ENCODE measurements at regions not wholly inside any gene's neighbourhood (a gene's known extent, or its start where the extent isn't known, plus 50 kb on each side); places are given as distances from the start of the nearest gene placed in this dataset.

DNA sequence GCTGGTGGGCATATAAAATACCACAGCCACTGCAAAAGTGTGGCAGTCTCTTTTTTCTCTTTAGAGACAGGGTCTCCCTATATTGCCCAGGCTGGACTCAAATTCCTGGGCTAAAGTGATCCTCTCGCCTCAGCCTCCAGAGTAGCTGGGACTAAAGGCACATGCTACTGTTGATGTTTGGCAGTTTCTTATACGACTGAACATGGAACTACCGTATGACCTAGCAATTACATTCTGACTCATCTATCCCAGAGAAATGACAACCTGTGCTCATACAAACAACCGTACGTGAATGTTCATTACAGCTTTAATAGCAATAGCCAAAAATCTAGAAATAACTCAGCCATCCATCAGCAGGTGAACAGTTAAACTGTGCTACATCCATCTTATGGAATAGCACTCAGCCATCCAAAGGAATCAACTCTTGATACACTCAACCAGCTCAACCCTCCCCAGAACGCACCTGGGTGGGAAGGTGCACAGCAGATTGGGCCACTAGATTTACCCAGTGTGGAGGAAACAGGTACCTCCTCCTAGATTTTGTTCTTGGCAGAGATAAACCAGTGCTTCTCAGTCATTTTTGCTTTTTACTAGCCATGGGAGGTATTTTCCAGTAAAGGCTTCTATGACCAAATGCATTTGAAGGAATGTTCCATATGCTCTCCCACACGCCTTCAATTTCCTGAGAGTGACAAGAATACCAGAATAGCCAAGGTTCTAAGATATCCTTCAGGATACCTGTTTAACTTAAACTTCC lies 130.5 kb downstream of the MED15 start:
- H3K27me3 ChIP-seq (ENCODE audit: control insufficient read depth, insufficient read depth, low read length): no peaks in the 10 kb centered on the region
- H3K4me3 ChIP-seq (ENCODE audit: insufficient read depth, low read depth, low read length): no peak overlapping the region
- no peaks in the 10 kb centered on the region for H3K36me3 ChIP-seq (replicated peaks; ENCODE audit: control insufficient read depth, insufficient read depth, low read length)
- DNase-seq: peak; percentile 12

DNA sequence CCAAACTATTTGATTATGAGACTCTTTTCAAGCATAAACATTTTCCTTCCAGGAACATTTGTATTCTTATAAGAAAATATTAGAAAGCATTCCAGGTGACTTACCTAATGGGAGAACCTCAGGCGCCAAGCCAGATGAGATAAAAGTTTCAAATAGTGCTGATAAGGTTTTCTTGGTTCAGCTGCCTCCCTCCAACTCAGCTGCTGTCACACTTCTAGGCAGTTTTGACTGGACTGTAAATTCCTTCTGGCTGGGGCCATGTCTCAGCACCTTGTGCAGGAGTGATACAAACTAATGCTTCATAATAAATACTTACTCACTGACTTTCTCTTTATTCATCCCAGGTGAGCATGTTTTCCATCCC lies 131.1 kb downstream of the MED15 start:
- DNase-seq: no peak
- Histone ChIP-seq H3K36me3 (replicated peaks; ENCODE audit: control insufficient read depth, insufficient read depth, low read length) (no peaks in the 10 kb centered on the region), H3K27me3 (ENCODE audit: control insufficient read depth, insufficient read depth, low read length) (no peaks in the 10 kb centered on the region), H3K4me3 (ENCODE audit: insufficient read depth, low read depth, low read length) (no peak overlapping the region)

DNA sequence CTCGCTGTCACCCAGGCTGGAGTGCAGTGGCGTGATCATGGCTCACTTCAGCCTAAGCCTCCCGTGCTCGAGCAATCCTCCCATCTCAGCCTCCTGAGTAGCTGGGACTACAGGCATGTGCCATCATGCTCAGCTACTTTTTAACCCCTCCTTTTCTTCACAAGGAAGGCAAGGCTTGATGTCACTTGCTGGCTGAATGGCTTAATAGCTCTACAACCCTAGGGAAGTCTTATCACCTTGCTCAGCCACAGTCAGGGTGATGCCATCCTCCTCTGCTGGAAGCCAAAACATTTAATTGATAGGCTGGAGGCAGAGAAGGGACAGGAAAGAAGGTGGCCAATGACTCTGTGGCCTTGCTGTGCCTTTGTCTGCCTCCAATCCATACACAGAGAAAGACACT lies 131.9 kb downstream of the MED15 start:
- Histone ChIP-seq H3K4me3 (ENCODE audit: insufficient read depth, low read depth, low read length) (no peak overlapping the region), H3K27me3 (ENCODE audit: control insufficient read depth, insufficient read depth, low read length) (no peaks in the 10 kb centered on the region), H3K36me3 (replicated peaks; ENCODE audit: control insufficient read depth, insufficient read depth, low read length) (no peaks in the 10 kb centered on the region)
- DNase-seq: no peak

DNA sequence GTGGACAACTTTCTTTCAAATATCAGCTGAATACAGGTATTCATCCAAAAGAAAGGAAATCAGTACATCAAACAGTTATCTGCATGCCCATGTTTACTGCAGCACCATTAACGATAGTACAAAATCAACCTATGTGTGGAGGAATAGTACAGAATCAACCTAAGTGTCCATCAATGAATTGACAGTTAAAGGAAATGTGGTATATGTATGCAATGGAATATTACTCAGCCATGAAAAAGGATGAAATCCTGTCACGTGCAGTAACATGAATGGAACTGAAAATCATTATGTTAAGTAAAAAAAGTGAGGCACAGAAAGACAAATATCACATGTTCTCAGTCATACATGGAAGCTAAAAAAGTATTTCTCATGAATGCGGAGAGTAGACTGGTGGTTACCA lies 132.3 kb downstream of the MED15 start:
- no peak for DNase-seq
- no peaks in the 10 kb centered on the region for H3K27me3 ChIP-seq (ENCODE audit: control insufficient read depth, insufficient read depth, low read length)
- no peak overlapping the region for H3K4me3 ChIP-seq (ENCODE audit: insufficient read depth, low read depth, low read length)
- no peaks in the 10 kb centered on the region for H3K36me3 ChIP-seq (replicated peaks; ENCODE audit: control insufficient read depth, insufficient read depth, low read length)

DNA sequence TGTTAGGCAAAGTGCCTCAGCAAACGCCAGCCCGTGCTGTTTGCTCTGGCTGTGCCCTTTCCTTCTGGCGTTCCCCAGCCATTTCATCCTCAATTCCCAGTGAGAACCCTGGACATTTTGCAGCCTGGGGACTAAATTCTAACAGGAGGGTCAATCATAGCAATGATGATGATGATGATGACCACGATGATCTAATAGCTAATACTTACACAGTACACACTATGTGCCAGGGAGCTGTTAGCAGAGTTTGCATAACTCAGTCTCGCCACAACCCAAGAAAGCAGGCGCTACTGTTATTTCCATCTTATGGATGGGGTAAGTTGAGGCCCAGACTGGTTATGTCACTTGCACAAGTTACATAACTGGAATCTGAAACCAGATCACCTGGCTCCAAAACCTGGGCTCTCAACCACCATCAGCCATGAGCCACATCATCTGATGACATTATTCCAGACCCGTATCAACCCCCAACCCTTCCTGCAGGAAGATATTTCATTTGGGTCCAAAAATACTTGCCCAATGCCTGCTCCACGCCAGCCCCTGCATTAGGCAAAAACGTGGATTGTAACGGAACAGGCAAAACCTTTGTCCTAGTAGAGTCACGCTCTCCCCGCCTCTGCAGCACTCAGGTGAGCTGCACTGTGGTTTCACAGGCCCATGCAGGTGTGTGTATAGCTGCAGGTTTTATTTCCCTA lies 132.6 kb upstream of the SERPIND1 start:
- no peak for DNase-seq
- Histone ChIP-seq H3K27me3 (ENCODE audit: control insufficient read depth, insufficient read depth, low read length) (no peaks in the 10 kb centered on the region), H3K36me3 (replicated peaks; ENCODE audit: control insufficient read depth, insufficient read depth, low read length) (no peaks in the 10 kb centered on the region), H3K4me3 (ENCODE audit: insufficient read depth, low read depth, low read length) (no peak overlapping the region)

DNA sequence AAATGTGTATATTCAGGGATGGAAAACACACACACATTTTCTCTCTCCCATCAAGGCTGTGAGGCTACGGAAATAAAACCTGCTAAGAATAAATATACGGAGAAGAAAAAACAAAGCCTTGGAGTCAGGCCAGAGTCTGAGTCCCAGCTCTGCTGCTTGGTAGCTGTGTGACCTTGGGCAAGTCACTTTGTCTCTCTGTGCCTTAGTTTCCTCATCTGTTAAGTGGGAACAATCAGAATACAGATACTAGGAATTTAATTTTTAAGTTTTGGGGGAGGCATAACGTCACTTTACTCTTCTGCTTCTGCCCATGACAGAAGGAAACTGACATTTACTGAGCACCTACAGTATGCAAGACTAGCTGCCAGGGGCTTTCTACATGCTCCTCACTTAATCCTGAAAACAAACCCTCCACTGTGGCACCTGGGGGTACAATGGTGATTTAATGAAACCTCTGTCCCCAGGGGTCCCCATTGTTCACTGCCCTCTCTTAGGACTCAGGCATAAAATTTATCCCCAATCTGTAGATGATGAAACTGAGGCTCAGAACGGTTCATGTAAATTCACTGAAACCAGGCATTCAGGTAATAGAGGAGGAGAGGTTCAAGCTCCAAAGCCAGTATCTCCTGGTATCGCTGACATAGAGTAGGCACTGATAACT lies 131.9 kb upstream of the SERPIND1 start:
- DNase-seq: no peak

DNA sequence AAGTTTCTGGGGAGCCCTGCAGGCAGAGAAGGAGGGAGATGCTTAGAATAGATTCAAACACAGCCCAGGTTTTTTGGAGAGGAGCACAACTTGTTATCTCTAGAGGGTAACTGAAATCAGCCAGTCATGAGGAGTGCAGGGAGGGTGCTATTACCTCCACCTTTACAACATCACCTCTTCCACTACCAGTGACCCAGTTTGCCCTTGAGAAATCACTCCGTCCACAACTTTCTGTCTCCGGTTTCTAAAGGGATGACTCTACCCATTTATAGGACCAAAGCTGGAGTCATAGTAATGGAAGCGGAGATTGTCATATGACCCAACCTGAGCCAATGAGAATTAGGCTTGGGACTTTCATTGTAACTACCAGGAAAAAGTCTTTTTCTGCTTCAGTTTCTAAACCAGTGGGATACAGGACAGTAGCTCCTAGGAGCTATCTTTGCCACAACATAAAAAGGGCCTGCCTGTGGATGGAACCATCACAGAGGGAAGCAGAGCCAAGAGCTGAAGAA lies 131.2 kb upstream of the SERPIND1 start:
- DNase-seq: no peak
- Histone ChIP-seq H3K4me3 (ENCODE audit: insufficient read depth, low read depth, low read length) (no peak overlapping the region), H3K36me3 (replicated peaks; ENCODE audit: control insufficient read depth, insufficient read depth, low read length) (no peaks in the 10 kb centered on the region)

More for the DNA sequence above, 131.9 kb upstream of the SERPIND1 start:
- Histone ChIP-seq H3K27me3 (ENCODE audit: control insufficient read depth, insufficient read depth, low read length) (no peaks in the 10 kb centered on the region), H3K36me3 (replicated peaks; ENCODE audit: control insufficient read depth, insufficient read depth, low read length) (no peaks in the 10 kb centered on the region), H3K4me3 (ENCODE audit: insufficient read depth, low read depth, low read length) (no peak overlapping the region)

DNA sequence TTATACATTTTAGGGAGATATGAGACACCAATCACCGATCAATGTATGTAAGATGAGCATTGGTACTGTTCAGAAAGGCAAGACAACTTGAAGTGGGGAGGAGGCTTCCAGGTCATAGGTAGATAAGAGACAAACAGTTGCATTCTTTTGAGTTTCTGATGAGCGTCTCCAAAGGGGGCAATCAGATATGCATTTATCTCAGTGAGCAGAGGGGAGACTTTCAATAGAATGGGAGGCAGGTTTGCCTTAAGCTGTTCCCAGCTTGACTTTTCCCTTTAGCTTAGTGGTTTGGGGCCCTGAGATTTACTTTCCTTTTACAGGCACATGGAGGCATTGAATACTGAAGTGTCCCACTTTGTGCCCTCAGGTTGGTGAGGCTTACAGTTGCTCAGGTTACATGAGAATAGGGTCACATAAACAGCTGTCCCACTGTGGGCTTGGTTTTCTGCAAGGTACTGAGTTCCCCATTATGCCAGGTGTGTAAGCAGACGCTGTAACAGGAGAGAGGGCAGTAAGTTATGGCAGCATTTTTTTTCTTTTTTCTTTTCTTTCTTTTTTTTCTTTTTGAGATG lies 129.8 kb upstream of the SERPIND1 start:
- no peak overlapping the region for H3K4me3 ChIP-seq (ENCODE audit: insufficient read depth, low read depth, low read length)
- DNase-seq: no peak

More for the DNA sequence above, 131.2 kb upstream of the SERPIND1 start:
- no peaks in the 10 kb centered on the region for H3K27me3 ChIP-seq (ENCODE audit: control insufficient read depth, insufficient read depth, low read length)

DNA sequence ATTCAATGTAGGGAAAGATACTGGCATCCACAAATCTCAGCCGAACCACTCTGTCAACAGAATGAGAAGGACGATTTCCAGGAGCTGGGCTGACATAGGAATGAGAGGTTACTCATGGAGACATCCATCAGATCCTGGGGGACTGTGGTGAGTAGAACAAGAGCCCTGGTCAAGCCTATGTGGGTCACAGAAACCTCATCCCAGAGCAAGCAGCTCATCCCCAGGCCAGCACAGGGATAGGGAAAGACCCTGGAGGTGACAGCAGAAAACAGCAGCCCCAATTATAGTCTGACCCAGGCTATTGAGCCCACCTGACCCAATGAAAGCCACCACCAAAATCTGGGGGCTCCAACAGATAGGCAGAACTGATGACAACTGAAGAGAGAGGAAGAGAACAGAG lies 128.0 kb upstream of the SERPIND1 start:
- no peaks in the 10 kb centered on the region for H3K36me3 ChIP-seq (replicated peaks; ENCODE audit: control insufficient read depth, insufficient read depth, low read length)
- H3K27me3 ChIP-seq (ENCODE audit: control insufficient read depth, insufficient read depth, low read length): no peaks in the 10 kb centered on the region
- H3K4me3 ChIP-seq (ENCODE audit: insufficient read depth, low read depth, low read length): no peak overlapping the region
- DNase-seq: no peak

More for the DNA sequence above, 129.8 kb upstream of the SERPIND1 start:
- no peaks in the 10 kb centered on the region for H3K27me3 ChIP-seq (ENCODE audit: control insufficient read depth, insufficient read depth, low read length)
- H3K36me3 ChIP-seq (replicated peaks; ENCODE audit: control insufficient read depth, insufficient read depth, low read length): no peaks in the 10 kb centered on the region

DNA sequence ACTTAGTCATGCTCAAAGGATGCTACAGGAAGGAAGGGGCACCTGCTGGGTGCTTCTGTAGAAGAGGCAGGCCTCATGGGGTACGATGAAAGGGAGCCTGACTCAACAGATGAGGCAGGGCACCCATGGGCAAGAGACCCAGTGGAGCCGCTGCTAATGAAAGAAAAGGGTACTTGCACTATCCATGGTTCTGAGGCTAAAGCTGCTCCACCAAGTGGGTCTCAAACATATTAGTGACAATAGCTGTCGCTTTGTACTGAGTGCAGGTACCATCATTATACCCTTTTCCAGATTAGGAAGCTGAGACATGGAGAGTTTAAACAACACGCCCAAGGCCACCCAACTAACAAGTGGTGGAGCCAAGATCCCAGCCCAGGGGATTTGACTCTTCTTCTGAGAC lies 127.5 kb upstream of the SERPIND1 start:
- no peak for DNase-seq
- H3K4me3 ChIP-seq (ENCODE audit: insufficient read depth, low read depth, low read length): no peak overlapping the region
- no peaks in the 10 kb centered on the region for H3K36me3 ChIP-seq (replicated peaks; ENCODE audit: control insufficient read depth, insufficient read depth, low read length)
- no peaks in the 10 kb centered on the region for H3K27me3 ChIP-seq (ENCODE audit: control insufficient read depth, insufficient read depth, low read length)

DNA sequence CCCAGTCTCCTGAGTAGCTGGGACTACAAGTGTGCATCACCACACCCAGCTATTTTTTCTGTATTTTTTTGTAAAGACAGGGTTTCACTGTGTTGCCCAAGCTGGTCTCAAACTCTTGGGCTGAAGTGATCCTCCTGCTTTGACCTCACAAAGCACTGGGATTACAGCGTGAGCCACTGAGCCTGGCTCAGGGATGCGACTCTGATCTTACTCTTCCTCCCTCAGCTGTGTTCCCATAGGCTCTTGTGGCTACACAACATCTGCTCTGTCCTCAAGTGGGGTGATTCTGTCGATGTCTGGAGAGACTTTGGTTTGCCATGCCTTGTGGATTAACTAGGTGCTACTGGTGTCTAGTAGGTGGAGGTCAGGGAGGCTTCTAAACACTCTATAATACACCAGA lies 127.0 kb upstream of the SERPIND1 start:
- no peak overlapping the region for H3K4me3 ChIP-seq (ENCODE audit: insufficient read depth, low read depth, low read length)
- DNase-seq: no peak
- H3K36me3 ChIP-seq (replicated peaks; ENCODE audit: control insufficient read depth, insufficient read depth, low read length): no peaks in the 10 kb centered on the region
- no peaks in the 10 kb centered on the region for H3K27me3 ChIP-seq (ENCODE audit: control insufficient read depth, insufficient read depth, low read length)

DNA sequence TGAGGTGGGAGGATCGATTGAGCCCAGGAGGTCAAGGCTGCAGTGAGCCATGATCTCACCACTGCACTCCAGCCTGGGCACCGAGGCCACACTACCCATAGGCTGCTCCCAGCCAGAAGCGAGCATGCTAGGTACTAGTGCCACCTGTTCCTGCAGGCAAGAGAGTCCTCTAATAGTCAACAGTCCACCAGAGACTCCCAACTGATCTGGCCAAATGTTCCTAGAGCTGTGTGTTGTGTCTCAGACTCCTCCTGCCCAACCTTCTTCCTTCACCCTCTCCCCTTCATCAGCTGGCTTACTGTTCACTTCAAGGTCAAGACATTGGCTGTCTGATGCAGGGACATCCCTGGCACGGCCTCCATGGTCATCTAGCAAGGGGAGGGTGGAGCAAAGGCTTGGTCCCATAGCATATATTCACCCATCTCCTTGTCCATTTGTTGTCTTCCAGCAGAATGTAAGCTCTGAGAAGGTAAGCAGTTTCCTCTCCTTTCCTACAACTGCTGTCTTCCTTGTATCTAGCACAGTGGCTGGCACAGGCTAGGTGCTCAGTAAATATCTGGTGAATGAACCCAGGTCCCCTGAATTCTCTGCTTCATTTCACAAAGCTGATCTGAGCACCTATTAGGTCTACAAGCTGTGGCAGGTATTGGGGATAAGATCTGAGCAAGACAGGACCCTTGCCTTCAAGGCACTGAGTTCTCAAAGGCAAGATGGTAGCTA lies 126.2 kb upstream of the SERPIND1 start:
- H3K4me3 ChIP-seq (ENCODE audit: insufficient read depth, low read depth, low read length): no peak overlapping the region
- no peaks in the 10 kb centered on the region for H3K27me3 ChIP-seq (ENCODE audit: control insufficient read depth, insufficient read depth, low read length)
- no peak for DNase-seq
- no peaks in the 10 kb centered on the region for H3K36me3 ChIP-seq (replicated peaks; ENCODE audit: control insufficient read depth, insufficient read depth, low read length)

DNA sequence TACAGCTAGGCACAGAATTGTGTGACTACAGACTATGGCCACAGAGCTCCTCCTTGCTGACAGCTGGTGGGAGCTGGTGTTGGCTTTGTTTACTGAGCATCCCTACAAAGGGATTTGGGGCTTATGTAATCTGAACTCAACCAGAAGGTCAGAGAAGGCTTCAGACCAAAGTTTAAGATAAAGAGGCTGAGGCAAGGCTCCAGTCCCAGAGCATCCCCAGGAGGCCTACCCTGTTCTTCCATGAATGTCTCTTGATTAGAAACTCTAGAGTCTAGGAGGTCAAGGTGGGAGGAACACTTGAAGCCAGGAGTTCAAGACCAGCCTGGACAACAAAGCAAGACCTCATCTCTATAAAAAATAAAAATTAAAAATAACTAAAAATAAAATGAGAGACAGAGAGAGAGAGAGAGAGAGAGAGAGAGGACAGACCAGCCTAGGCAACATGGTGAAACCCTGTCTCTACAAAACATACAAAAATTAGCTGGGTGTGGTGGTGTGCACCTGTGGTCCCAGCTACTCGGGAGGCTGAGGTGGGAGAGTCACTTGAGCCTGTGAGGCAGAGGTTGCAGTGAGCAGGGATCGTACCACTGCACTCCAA lies 125.5 kb upstream of the SERPIND1 start:
- H3K36me3 ChIP-seq (replicated peaks; ENCODE audit: control insufficient read depth, insufficient read depth, low read length): no peaks in the 10 kb centered on the region
- no peak for DNase-seq
- no peak overlapping the region for H3K4me3 ChIP-seq (ENCODE audit: insufficient read depth, low read depth, low read length)
- no peaks in the 10 kb centered on the region for H3K27me3 ChIP-seq (ENCODE audit: control insufficient read depth, insufficient read depth, low read length)

All from H7 (cell line).